ENCODE measurements at regions not wholly inside any gene's neighbourhood (a gene's known extent, or its start where the extent isn't known, plus 50 kb on each side); places are given as distances from the start of the nearest gene placed in this dataset.
"Not testable (repeated sequence)": the region's sequence is repeated elsewhere in the genome, so short reads cannot be mapped to it uniquely, and the experiment has no call there.

GRCh38 chr2:142462306-142462705 is 331.5 kb upstream of the LRP1B start:
- no peak for DNase-seq

DNA sequence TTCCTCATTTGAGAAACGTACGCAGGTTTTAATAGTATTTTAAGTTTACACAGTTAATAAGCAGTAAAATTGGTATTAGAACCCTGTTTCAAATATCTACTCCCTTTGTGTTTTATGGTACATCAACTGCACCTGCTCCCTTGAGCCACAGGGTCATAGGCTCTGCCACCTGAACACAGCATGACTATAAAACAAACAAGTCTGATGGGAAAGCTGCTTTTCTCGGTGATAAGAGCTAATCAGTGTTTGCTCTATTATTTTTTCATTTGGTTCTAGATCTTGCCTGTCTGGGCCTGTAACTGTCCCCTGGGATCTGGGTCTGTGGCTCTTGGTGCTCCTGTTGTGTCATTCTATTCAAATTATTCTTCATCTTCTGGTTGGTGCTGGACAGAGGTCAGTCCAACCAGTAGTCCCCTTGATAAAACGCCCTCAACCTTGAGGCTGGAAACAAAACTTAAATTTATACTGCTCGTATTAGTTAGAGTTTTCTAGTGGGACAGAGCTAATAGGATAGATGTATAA is 314.8 kb upstream of the LRP1B start:
- no peak for DNase-seq

GRCh38 chr2:142445023-142445422 is 314.2 kb upstream of the LRP1B start:
- no peak for DNase-seq

GRCh38 chr2:142435847-142436246 is 305.0 kb upstream of the LRP1B start:
- DNase-seq, result no peak

GRCh38 chr2:142426064-142426463 is 295.2 kb upstream of the LRP1B start:
- DNase-seq, result no peak

- DNase-seq, result no peak
Observed at GRCh38 chr2:142425551-142425950, 294.7 kb upstream of the LRP1B start.

DNA sequence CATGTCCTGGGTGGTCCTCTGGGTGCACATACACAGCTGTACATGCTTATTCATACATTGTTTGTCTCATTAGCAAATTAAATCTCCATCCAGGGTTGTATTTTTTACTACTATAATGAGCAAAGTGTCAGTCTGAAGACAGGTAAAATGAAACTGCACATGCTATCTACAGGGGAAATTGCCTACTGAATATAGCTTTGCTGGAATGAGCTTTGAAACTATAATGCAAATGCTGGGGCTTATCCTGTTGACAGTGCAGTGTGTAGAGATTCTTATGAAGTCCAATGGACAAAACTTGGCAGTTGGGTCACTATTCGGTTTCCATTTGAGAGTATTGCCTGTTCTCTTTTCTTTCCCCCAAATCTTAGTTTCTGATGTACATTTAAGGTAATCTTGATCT is 292.8 kb upstream of the LRP1B start:
- no peak for DNase-seq

DNA sequence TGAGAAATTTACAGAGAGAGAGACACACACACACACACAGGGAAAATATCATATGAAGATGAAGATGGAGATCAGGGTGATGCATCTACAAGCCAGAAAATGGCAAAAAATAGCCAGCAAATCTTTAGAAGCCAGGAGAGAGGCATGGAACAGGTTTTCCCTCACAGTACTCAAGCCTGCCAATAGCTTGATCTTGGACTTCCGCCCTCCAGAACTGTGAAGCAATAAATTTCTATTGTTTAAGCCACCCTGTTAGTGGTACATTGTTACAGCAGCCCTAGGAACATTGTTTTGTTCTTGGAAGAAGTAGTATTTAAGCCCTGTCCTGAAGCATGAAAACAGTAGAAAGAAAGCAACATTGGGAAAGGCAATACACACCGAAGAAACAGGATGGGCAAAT is 292.0 kb upstream of the LRP1B start:
- no peak for DNase-seq

- no peak for DNase-seq
Observed at GRCh38 chr2:142422041-142422440, 291.2 kb upstream of the LRP1B start.

DNA sequence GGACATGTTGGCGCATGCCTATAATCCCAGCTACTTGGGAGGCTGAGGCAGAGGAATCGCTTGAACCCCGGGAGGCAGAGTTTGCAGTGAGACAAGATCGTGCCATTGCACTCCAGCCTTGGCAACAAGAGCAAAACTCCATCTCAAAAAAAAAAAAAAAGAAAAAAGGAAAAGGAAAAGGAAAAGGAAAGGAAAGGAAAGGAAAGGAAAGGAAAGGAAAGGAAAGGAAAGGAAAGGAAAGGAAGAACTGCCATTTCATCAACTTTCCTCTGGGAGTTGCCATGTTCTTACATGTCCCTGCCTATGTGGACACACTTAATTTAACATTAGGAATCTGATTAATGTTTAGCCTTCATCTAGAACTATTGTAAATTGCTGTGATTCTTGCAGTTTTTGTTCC is 287.9 kb upstream of the LRP1B start:
- not testable (repeated sequence) for DNase-seq

DNA sequence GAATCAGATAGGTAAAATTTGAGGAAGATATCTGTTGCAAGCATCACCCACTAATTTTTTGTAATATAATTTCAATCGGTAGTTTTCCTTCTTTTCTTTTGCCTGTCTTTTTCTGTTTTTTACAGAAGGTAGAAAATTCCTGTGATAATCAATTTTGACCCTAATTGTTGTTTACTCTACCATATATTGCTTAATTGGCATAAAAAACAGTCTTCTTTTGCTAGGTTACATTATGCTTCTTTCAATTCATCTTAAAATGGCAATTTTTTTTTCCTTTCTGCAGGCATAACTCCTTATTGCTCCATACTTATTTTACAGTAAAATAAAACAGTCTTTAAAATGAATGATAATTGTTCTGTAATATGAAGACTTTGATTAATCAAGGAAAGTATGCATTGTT is 286.2 kb upstream of the LRP1B start:
- DNase-seq, result no peak

- no peak for DNase-seq
Observed at GRCh38 chr2:142415461-142415860, 284.6 kb upstream of the LRP1B start.

GRCh38 chr2:142398212-142398611 is 267.4 kb upstream of the LRP1B start:
- DNase-seq, result no peak

DNA sequence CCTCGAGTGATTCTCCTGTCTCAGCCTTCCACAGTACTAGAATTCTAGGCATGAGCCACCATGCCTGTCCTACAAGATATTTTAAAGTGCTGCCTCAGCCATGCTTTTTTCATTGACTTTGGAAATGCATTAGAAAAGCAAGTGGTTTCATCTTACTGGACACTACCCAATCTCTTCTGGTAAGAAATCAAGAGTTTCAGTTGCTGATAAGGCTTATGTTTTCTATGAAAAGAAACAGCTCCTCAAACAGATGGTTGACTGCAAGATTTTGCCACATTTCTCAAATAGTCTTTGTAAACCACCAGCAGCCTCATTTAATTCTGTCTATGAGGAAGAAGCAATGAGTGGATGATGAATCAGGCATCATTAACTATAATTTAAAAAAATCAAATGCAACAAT is 264.5 kb upstream of the LRP1B start:
- DNase-seq, result no peak

- DNase-seq, result no peak
Observed at GRCh38 chr2:142380372-142380771, 249.6 kb upstream of the LRP1B start.

DNA sequence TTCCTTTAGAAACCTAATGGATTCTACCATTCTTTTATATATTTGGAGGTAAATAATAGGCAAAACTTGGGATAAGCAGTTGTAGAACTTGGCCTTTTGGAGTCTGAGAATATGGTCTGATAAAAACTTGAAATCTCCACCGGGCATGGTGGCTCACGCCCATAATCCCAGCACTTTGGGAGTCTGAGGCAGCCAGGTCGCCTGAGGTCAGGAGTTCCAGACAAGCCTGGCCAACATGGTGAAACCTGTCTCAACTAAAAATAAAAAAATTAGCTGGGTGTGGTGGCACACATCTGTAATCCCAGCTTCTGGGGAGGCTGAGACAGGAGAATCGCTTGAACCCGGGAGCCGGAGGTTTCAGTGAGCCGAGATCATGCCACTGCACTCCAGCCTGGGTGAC is 231.3 kb upstream of the LRP1B start:
- DNase-seq, result not testable (repeated sequence)

DNA sequence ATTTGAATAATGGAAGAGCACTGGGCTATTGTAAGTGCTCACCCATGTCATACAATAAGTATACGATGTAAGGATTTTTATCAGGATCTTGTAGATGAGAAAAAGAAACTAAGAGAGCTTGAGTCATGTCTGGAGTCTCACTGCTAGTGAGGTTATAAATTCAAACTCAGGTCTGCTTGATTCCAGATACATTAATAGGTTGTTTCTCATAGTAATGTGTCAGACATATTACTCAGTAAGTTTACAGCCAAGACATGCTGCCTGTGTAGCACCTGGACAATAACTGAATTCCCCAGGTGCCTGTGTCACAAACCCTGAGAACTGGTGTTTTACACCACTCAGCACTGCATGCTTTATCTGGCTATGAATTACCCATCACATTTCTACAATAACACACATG is 216.9 kb upstream of the LRP1B start:
- no peak for DNase-seq

DNA sequence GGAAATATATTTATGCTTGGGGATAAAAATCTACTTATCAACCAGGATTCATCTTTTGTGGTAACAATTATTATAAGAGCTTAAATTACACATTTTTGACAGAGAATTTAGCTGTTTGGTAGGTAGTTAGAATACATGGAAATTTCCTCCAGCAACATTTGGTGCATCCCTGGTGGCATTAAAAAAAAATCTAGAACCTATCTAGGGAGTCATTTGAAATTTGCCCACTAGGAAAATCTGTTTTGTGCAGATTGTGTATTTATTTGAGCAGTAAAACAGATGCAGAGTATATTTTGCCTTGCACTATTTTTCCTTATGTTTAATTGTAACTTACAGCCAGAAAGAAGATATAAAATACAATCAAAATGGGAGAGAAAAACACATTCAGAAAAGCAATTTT is 208.4 kb upstream of the LRP1B start:
- DNase-seq, result no peak

- DNase-seq, result no peak
Observed at GRCh38 chr2:142332196-142332595, 201.4 kb upstream of the LRP1B start.

DNA sequence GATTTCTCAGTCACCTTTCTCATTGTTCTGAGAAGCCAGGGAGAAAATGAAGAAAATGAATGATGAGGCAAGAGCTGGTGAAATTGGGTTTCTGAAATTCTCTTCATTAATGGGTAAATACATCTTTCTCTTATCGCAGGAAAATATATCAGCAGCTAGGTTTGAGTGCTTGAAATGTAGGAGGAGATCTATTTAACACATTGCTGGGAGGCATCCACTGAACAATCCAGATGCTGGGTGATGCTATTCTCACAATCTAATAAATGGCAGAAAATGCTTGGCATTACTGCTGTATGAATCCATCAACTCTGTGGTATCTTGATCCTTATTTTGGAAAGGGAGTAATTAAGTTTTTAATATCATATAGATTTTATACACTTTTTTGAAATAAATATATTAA is 199.6 kb upstream of the LRP1B start:
- no peak for DNase-seq

GRCh38 chr2:142325870-142326269 is 195.1 kb upstream of the LRP1B start:
- DNase-seq, result no peak

- DNase-seq, result no peak
Observed at GRCh38 chr2:142323206-142323605, 192.4 kb upstream of the LRP1B start.

DNA sequence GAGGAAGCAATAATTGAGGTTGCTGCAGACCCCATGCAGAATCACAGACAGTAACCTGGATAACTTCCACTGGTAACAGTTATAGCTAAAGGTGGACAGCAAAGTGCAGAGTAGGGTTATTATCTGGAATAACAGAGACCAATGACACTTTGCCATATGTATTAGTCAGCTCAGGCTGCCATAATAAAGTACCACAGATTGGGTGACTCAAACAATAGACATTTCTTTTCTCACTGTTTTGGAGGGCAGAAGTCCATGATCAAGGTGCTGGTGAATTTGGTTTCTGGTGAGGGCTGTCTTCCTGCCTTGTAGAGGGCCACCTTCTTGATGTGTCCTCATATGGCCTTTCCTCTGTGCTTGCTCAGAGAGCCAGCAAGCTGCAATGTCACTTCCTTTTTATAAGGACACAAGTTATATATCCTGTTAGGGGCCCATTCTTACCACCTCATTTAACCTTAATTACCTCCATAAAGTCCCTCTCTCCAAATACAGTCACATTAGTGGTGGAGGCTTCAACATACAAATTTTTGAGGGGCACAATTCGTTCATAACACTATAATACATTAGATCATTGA is 191.0 kb upstream of the LRP1B start:
- DNase-seq, result no peak

DNA sequence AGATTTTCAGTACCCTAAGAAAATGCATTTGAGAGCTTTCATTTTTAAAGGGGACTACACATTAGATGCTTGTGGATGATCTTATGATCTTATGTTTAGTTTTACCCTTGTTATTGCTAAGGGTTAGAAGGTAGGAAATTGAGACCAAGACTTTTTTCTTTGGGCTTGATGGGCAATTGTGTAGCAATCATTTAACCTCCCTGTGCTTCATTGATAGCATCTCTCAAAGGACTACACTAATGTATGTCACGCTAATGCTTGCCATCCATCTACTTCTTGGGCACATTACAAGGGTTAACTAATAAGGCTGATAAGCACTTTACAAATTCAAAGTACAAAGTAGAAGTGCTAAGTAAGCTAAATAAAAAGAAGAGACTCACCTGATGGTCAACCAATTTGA is 189.3 kb upstream of the LRP1B start:
- no peak for DNase-seq

GRCh38 chr2:142316049-142316448 is 185.2 kb upstream of the LRP1B start:
- no peak for DNase-seq

GRCh38 chr2:142315346-142315745 is 184.5 kb upstream of the LRP1B start:
- DNase-seq, result no peak

Measured in RPMI8226 (cell line).